Stomach (tissue), 4 donors: ENCODE measurements at regions not wholly inside any gene's neighbourhood (a gene's known extent, or its start where the extent isn't known, plus 50 kb on each side); places are given as distances from the start of the nearest gene placed in this dataset.

Experiments used
- EP300 ChIP-seq: sonication (generic); formaldehyde crosslinking; IDR thresholded peaks from one replicate; pipeline ENCODE4 v1.6.1; 2017; ENCODE audit warnings: antibody characterized with exemption
- POLR2A ChIP-seq, 4 donors: fragments of 450-650 bp; IDR thresholded peaks; one replicate each; pipeline ENCODE4 v1.6.1; 2016; ENCODE audit warnings: antibody characterized with exemption in 4 of 4, control low read depth in 2 of 4, mild to moderate bottlenecking in 1 of 4, moderate library complexity in 1 of 4
- POLR2AphosphoS5 ChIP-seq, 3 donors: sonication (generic); formaldehyde crosslinking; IDR thresholded peaks; one replicate each; pipeline ENCODE4 v1.6.1; 2016; ENCODE audit warnings: antibody characterized with exemption in 3 of 3
- TF ChIP-seq, protein P1 (sequence below), 7 experiments: fragments of 450-650 bp in 4 of 7; fragments of 200-600 bp in 3 of 7; sonication (generic) in 3 of 7; IDR thresholded peaks; one replicate each; pipeline ENCODE4 v1.5.1; 2016 to 2019; ENCODE audit warnings: antibody characterized with exemption in 7 of 7, control low read depth in 2 of 7, mild to moderate bottlenecking in 1 of 7

DNA sequence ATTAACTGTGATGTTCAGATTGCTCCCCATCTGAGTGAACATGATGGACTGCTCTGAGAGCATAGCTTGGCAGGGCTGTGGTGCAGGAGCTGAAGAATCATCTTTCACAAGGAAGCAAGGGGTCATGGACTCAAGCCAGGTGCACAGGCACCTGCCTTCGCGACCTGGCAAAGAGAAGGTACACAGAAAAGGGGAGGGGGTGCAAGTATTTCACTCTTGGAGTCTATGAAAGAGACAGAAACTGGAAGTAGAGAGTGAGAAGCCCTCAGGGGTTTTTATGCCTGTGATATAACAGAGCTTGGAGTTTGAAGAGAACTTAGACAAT lies 232.6 kb upstream of the PLXNA2 start:
- TF ChIP-seq, protein P1, sequence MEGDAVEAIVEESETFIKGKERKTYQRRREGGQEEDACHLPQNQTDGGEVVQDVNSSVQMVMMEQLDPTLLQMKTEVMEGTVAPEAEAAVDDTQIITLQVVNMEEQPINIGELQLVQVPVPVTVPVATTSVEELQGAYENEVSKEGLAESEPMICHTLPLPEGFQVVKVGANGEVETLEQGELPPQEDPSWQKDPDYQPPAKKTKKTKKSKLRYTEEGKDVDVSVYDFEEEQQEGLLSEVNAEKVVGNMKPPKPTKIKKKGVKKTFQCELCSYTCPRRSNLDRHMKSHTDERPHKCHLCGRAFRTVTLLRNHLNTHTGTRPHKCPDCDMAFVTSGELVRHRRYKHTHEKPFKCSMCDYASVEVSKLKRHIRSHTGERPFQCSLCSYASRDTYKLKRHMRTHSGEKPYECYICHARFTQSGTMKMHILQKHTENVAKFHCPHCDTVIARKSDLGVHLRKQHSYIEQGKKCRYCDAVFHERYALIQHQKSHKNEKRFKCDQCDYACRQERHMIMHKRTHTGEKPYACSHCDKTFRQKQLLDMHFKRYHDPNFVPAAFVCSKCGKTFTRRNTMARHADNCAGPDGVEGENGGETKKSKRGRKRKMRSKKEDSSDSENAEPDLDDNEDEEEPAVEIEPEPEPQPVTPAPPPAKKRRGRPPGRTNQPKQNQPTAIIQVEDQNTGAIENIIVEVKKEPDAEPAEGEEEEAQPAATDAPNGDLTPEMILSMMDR (IDR thresholded peaks at IDR 0.05), result no peak
- TF ChIP-seq POLR2AphosphoS5 (IDR thresholded peaks at IDR 0.05) (no peak), EP300 (no peak), POLR2A (IDR thresholded peaks at IDR 0.05) (no peak)
